BJ (cell line): ENCODE measurements at regions not wholly inside any gene's neighbourhood (a gene's known extent, or its start where the extent isn't known, plus 50 kb on each side); places are given as distances from the start of the nearest gene placed in this dataset.
"Not testable (repeated sequence)": the region's sequence is repeated elsewhere in the genome, so short reads cannot be mapped to it uniquely, and the experiment has no call there.

Source experiments
- CTCF ChIA-PET: fragments of 350-600 bp; formaldehyde crosslinking; extraction: SDS; loops from one replicate; lab custom pipeline; 2021; ENCODE audit warnings: antibody characterized with exemption, inconsistent platforms; lab: Yijun Ruan, JAX
- POLR2A ChIA-PET: fragments of 300-600 bp; sonication (Branson Sonifier 250); formaldehyde crosslinking; extraction: SDS; loops from one replicate; lab custom pipeline; 2021; ENCODE audit warnings: antibody characterized with exemption; lab: Charles Lee
- DNase-seq: peaks from one replicate; pipeline ENCODE4 v3.0.0-alpha.2; 2011; ENCODE audit warnings: low read depth
- H3K27me3 ChIP-seq: 2 replicates; pipeline ENCODE4 v1.6.0; 2011; ENCODE audit warnings: low read length; ENCODE audit not compliant: control insufficient read depth, insufficient read depth
- H3K36me3 ChIP-seq: 2 replicates; pipeline ENCODE4 v1.5.1; 2011; ENCODE audit warnings: low read length; ENCODE audit not compliant: control insufficient read depth, insufficient read depth
- H3K4me3 ChIP-seq: 2 replicates; pipeline ENCODE4 v1.5.1; 2011; ENCODE audit warnings: low read depth, mild to moderate bottlenecking, control low read depth, low read length

DNA sequence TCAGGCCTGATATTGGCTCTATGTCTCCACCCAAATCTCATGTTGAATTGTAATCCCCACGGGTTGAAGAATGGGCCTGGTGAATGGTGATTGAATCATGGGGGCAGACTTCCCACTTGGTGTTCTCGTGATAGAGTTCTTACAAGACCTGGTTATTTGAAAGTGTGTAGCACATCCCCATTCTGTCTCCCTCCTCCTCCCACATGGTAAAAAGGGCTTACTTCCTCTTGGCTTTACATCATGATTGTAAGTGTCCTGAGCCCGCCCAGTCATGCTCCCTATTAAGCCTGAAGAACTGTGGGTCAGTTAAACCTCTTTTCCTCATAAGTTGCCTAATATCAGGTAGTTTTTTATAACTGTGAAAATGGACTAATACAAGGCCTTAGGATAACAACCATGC is 158.8 kb upstream of the ZNG1F start:
- H3K27me3 ChIP-seq, DNase-seq, POLR2A ChIA-PET, H3K36me3 ChIP-seq, H3K4me3 ChIP-seq, CTCF ChIA-PET: not testable (repeated sequence)

DNA sequence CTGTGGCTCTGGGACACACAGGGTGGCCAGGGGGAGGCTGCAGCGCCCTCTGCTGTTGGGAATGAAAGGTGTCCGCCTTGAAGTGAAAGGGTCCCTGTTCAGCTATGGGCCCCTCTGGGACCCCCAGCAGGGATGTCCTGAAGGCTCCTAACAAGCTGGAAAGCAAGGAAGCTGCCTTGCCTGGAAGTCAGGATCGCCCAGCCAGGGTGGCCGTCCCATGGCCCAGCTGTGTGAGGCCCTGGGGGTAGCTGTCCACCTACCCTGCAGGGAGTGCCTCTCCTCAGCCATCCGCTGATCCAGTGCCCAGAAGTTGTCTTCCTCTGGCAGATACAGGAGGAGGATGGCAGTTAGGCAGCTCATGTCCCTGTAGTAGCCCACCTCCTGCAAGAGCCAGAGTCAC is 143.4 kb upstream of the ZNG1F start:
- H3K36me3 ChIP-seq, CTCF ChIA-PET, POLR2A ChIA-PET, H3K4me3 ChIP-seq, H3K27me3 ChIP-seq, DNase-seq: not testable (repeated sequence)

DNA sequence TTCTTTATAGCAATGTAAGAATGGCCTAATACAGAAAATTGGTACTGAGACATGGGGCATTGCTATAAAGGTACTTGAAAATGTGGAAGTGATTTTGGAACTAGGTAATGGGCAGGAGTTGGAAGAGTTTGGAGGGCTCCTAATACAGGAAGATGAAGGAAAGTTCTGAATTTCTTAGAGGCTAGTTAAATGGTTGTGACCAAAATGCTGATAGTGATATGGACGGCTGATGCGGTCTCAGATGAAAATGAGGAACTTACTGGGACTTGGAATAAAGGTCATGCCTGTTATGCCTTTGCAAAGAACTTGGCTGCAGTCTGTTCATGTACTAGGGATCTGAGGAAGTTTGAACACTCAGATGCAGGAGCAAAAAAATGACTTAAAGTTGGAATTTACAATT is 132.2 kb upstream of the ZNG1F start:
- DNase-seq, H3K4me3 ChIP-seq, H3K27me3 ChIP-seq, H3K36me3 ChIP-seq, CTCF ChIA-PET, POLR2A ChIA-PET: not testable (repeated sequence)

DNA sequence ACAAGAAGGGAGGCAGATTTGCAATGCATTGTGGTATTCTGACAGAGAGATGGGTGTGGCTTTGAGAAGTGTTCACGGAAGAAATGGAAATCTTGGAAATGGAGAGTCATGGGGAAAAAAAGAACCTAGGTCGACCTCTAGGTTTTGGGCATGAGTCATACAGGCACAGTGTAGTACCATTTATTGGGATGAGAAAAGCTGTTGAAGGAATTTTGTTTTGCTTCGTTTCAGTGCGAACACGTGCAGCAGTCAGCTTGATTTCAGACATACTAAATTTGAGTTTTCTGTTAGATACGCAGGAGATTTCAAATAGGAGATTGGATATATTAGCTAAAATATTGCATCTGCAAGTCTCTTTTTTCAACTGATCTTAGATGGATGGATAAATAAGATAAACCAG is 119.8 kb upstream of the ZNG1F start:
- POLR2A ChIA-PET, CTCF ChIA-PET, H3K4me3 ChIP-seq, H3K36me3 ChIP-seq, H3K27me3 ChIP-seq, DNase-seq: not testable (repeated sequence)

DNA sequence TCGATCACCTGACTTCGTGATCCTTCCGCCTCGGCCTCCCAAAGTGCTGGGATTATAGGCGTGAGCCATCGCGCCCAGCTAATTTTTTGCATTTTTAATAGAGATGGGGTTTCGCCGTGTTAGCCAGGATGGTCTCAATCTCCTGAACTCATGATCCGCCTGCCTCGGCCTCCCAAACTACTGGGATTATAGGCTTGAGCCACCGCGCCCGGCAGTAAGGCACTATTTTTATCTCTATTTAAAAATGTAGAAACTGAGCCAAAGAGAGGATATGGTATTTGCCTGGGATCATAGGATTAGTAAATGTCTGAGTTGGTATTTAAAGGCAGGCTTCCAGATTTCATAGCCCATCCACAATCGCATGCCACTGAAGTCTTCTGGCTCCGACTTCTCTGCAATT is 96.6 kb upstream of the ZNG1F start:
- H3K4me3 ChIP-seq, H3K36me3 ChIP-seq, H3K27me3 ChIP-seq, POLR2A ChIA-PET, DNase-seq, CTCF ChIA-PET: not testable (repeated sequence)

DNA sequence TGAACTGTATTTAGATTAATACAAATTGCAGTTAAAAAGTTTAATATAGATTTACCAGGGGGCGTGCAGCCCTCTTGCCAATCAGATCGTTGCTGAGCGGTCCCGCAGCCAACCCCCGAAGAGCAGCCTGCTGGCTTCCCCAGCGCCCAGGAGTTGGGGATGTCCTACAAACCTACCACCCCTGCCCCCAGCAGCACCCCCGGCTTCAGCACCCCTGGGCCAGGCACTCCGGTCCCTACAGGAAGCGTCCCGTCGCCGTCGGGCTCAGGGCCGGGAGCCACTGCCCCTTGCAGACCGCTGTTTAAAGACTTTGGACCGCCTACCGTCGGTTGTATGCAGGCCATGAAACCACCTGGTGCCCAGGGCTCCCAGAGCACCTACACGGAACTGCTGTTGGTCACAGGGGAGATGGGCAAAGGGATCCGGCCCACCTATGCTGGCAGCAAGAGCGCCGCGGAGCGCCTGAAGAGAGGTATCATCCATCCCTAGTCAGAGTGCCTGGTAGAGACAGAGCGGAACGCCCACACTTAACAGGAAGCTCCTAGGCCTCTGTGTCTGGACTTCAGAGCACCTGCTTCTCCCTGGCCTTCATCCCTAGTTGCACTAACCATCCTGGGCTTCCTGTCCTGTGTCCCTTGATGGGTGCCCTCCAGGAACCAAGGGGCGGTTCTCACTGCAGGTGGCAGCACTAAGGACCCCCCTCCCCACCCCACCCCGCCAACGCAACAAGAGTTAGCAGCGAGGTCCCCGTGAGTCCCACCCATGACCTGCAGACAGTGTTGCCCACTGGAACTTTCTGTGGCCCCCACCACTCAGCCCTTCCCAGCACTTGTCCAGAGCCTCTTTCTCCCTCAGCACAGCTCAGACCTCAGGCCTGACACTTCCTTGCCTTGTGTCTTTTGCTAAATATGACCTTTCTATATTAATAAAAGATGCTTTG is 91.5 kb upstream of the ZNG1F start:
- POLR2A ChIA-PET, H3K4me3 ChIP-seq, CTCF ChIA-PET, H3K27me3 ChIP-seq, H3K36me3 ChIP-seq, DNase-seq: not testable (repeated sequence)

DNA sequence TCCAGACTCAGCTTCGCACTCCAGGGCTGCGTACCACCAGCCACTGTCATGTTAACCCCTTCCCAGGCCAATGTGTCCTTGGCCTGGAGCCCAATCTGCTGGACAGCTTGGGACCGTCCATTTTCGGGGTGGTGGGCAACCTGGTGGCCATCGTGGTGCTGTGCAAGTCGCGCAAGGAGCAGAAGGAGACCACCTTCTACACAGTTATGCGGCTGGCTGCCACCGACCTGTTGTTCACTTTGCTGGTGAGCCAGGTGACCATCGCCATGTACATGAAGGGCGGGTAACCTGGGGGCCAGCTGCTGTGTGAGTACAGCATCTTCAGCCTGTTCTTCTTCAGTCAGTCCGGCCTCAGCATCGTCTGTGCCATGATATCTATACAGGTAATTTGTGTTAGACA is 90.3 kb upstream of the ZNG1F start:
- DNase-seq, POLR2A ChIA-PET, CTCF ChIA-PET, H3K36me3 ChIP-seq, H3K4me3 ChIP-seq, H3K27me3 ChIP-seq: not testable (repeated sequence)

DNA sequence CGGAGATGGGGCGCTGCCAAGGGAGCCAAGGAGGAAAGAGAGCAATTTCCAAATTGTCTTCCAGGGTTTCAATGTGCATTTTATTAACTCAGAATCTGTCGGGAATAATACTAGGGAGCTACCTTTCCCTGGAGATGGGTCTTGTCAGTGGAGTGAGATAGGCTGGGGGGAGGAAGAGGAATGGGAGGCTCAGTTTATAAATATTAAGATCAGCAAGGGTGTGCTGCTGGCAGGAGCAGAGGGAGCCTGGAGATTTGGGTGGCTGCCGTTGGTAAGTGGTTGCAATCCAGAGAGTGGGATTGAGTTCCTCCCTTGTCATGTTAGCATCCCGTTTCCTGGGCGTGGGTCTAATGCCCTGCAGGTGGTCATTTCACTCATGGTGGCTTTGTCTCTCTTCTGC is 89.9 kb upstream of the ZNG1F start:
- H3K4me3 ChIP-seq, CTCF ChIA-PET, POLR2A ChIA-PET, DNase-seq, H3K27me3 ChIP-seq, H3K36me3 ChIP-seq: not testable (repeated sequence)

DNA sequence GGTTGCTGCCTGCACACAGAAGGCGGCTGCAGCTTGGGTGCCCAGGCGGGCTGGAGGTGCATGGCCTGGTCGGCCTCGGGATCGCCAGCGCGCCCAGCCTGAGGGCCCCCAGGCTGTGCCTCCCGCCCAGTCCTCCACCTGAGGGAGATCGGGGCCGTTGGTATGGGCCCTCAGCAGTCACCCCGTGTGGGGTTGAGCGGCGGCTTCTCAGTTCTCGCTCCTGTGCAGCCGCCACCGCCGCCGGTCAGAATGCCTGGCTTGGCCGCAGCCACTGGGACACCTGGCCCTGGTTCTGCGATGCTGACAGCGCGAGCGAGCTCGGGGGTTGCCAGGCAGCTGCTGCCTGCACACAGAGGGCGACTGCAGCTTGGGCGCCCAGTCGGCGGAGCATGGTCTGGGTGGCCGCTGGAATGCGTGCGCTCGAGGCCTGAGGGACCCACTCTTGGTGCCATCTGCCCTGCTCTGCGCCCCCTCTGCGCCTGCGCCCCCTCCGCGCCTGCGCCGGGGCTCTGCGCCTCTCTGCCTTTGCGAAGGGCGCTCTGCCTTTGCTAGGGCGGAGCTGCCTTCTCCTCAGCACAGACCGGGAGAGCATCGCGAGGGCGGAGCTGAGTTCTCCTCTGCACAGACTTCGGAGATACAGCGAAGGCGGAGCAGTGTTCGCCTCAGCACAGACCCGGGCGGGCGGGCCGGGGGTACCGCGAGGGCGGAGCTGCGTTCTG is 84.6 kb upstream of the ZNG1F start:
- H3K27me3 ChIP-seq, POLR2A ChIA-PET, DNase-seq, H3K36me3 ChIP-seq, CTCF ChIA-PET: not testable (repeated sequence)
- peak overlapping the region; percentile 43 for H3K4me3 ChIP-seq

DNA sequence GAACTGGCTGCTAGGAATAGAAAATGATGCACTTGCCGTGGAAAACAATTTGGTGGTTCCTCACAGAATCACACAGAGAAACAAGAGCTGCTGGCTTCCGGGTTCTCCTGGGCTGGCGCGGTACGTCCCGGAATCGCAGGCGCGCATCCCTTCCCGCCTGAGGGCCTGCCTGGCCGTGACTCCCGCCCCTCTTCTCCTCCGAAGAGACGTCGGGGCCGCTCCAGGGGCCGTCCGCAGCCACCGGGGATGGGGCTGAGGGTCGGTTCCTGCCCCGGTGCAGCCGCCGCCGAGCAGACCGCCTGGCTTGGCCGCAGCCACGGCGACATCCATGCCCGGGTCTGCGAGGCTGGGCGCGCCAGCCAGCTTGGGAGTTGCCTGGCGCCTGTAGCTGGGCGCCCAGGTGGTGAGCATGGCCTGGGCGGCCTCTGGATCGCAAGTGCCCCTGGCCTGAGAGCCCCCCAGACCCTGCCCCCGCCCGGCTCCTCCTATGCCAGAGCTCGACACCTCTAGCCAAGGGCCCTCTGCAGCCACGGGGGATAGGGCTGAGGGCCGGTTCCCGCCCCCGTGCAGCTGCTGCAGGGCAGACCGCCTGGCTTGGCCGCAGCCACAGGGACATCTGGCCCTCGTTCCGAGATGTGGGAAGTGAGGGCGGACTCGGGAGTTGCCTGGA is 83.9 kb upstream of the ZNG1F start:
- CTCF ChIA-PET, H3K36me3 ChIP-seq, H3K27me3 ChIP-seq, POLR2A ChIA-PET, DNase-seq: not testable (repeated sequence)
- peak overlapping the region; percentile 26 for H3K4me3 ChIP-seq

DNA sequence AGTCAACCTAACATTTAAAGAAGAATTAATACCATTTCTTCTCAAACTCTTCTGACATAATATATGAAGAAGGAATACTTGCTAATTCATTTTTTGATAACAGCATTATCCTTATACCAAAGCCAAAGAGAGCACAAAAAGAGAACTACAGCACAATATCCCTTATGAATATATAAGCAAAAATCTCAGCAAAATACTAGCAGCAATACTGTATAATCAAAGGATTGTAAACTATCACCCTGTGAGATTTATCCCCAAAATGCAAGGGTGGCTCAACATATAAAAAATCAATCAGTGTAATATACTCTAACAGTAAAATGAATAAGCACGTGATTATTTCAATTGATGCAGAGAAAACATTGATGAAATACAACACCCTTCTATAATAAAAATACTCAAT is 81.9 kb upstream of the ZNG1F start:
- H3K4me3 ChIP-seq, H3K27me3 ChIP-seq, CTCF ChIA-PET, POLR2A ChIA-PET, DNase-seq, H3K36me3 ChIP-seq: not testable (repeated sequence)

DNA sequence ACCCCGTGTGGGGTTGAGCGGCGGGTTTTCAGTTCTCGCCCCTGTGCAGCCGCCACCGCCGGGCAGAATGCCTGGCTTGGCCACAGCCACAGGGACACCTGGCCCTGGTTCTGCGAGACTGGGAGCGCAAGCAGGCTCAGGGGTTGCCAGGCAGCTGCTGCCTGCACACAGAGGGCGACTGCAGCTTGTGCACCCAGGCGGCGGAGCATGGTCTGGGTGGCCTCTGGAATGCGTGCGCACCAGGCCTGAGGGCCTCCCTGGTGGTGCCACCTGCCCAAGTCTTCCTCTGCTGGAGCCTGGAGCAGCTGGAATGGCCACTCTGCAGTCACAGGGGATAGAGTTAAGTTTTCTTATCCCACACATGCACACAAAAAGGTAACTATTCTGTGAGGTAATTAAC is 80.4 kb upstream of the ZNG1F start:
- POLR2A ChIA-PET, H3K36me3 ChIP-seq, H3K4me3 ChIP-seq, CTCF ChIA-PET, DNase-seq, H3K27me3 ChIP-seq: not testable (repeated sequence)
